H54 (cell line): ENCODE measurements at regions not wholly inside any gene's neighbourhood (a gene's known extent, or its start where the extent isn't known, plus 50 kb on each side); places are given as distances from the start of the nearest gene placed in this dataset.
"Not testable (repeated sequence)": the region's sequence is repeated elsewhere in the genome, so short reads cannot be mapped to it uniquely, and the experiment has no call there.

Experiments used
- DNase-seq: peaks from one replicate; pipeline ENCODE4 v3.0.0; 2011; ENCODE audit warnings: low spot score, mixed read lengths; ENCODE audit not compliant: insufficient read length
- FAIRE-seq: peaks from 3 replicates; lab custom pipeline; 2011; peaks lifted over from hg19 to GRCh38; lab: Jason Lieb, UNC
- POLR2A ChIP-seq: IDR thresholded peaks from 2 replicates; pipeline ENCODE4 v1.6.1; 2011; ENCODE audit warnings: low read depth, mild to moderate bottlenecking, low read length

DNA sequence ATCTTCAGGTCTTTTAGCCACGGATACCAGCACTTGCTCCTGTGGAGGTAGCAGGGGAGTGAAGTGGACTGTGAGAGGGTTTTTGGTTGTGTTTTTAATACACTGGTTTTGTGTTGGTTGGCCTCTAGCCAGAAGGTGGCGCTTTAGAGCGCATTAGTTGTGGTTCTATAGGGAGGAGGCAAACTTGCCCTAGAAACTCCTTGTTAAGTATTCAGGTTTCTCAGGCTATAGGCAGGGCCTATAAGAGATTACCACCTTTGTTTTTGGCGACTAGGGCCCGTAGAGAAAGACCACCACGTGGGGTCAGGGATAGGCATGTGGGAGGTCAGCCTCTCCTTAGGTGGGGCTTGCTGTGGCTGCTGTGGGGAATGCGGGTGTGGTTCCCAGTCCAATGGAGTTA lies 221.6 kb upstream of the SPANXN4 start:
- DNase-seq (peak; percentile 0), FAIRE-seq (no peak)
- TF ChIP-seq POLR2A: no peak

DNA sequence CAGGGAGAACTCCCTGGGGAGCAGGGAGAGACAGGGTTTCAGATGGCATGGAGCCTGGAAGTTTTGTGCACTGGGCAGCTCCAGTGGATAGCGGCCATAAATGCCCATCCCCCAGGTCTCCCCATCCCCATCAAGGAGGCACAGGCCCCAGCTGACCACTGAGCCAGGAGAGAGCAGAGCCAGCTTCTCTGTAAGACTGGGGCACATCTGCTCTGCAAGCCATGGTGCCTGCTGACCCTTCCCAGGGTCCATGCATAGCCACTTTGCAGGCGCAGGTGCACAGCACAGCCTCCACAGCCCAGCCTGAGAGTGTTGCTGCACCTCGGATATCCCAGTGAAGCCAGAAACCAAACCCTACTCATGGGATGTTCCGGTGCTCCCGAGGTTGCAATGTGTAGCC lies 206.3 kb upstream of the SPANXN4 start:
- no peak for TF ChIP-seq POLR2A
- no peak for FAIRE-seq
- no peak for DNase-seq

- DNase-seq (no peak), FAIRE-seq (no peak)
- TF ChIP-seq POLR2A: no peak
Measured at GRCh38 chrX:142828129-142828528, 197.6 kb upstream of the SPANXN4 start.

DNA sequence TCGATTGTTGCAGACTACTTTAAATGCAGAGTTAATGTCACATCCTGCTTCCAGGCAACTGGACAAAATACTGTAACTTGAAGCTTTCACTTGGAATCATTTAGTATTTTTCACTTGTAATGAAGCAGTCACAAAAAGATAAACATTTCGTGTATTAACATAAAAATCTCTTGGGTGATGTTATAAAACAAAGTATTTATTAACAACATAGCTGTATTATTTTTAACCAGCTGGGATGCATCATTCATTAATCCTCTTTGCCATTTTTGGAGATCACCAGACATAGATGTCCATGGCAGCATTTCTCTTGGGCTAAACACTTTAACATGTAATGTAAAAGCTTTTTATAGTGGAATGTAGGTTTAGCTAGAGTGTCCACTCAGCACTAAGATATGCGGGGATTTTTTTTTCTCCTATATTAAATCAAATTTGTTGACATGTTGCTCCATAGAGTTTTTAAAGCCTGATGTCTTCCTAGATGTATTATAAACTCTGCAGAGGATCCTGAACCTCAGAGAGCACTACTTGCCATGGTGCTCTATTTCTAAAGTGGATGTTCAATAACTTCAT lies 193.7 kb upstream of the SPANXN4 start:
- FAIRE-seq (peak; percentile 43), DNase-seq (no peak)
- TF ChIP-seq POLR2A: no peak

GRCh38 chrX:142854970-142855369 lies 170.8 kb upstream of the SPANXN4 start:
- TF ChIP-seq POLR2A: no peak
- no peak for FAIRE-seq
- DNase-seq: no peak

DNA sequence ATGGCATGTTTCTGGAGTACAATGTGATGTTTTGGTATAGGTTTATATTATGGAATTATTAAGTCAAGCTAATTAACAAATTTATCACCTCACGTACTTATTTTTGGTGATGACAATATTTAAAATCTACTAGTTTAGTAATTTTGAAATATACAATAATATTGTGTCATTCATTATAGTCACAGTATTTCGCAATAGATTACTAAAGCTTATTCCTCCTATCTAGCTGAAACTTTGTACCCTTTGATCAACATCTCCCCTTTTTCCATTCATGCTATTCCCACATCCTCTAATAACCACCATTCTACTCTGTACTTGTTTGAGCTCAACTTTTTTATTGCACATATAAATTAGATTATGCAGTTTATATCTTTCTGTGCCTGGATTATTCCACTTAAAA lies 164.8 kb upstream of the SPANXN4 start:
- FAIRE-seq: no peak
- no peak for DNase-seq
- no peak for TF ChIP-seq POLR2A

GRCh38 chrX:142861557-142861956 lies 164.2 kb upstream of the SPANXN4 start:
- FAIRE-seq (no peak), DNase-seq (no peak)
- no peak for TF ChIP-seq POLR2A

DNA sequence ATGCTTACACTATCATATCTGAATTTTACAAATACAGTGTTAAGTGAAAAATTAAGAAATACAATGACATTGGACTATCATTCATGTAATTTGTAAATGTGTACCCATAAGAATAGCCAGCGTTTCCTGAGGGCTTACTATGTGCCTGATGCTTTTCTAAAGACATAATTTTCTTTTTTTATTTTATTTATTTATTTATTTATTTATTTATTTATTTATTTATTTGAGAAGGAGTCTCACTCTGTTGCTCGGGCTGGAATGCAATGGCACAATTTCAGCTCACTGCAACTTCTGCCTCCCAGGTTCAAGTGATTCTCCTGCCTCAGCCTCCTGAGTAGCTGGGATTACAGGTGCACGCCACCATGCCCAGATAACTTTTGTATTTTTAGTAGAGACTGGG lies 159.5 kb upstream of the SPANXN4 start:
- DNase-seq, FAIRE-seq: not testable (repeated sequence)

- no peak for TF ChIP-seq POLR2A
- FAIRE-seq: no peak
- no peak for DNase-seq
Measured at GRCh38 chrX:142873214-142873613, 152.5 kb upstream of the SPANXN4 start.

GRCh38 chrX:142884881-142885280 lies 140.8 kb upstream of the SPANXN4 start:
- TF ChIP-seq POLR2A: no peak
- FAIRE-seq (no peak), DNase-seq (no peak)

- TF ChIP-seq POLR2A: no peak
- FAIRE-seq: no peak
Measured at GRCh38 chrX:142891046-142891445, 134.7 kb upstream of the SPANXN4 start.

GRCh38 chrX:142898164-142898563 lies 127.6 kb upstream of the SPANXN4 start:
- no peak for TF ChIP-seq POLR2A
- DNase-seq (no peak), FAIRE-seq (no peak)

More at GRCh38 chrX:142891046-142891445, 134.7 kb upstream of the SPANXN4 start:
- no peak for DNase-seq

DNA sequence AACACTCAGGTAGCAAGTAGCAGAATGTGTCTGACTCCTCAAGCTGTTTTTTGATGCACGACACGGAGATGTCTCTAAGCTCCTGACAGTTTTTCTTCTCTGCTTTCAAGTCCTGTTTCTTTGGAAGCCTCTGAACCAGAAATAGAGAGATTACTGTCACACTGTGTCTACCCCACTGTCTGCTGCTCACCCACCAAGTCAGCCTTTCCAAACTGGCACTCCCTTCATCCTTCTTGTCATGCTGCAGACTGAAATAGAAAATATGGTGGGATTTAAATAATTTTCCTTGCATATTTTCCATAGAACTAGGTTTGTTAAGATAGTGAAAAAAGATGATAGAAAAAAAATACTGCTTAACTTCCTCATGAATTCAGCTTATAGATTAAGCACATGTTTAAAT lies 102.5 kb upstream of the SPANXN4 start:
- DNase-seq: no peak
- no peak for TF ChIP-seq POLR2A
- no peak for FAIRE-seq

DNA sequence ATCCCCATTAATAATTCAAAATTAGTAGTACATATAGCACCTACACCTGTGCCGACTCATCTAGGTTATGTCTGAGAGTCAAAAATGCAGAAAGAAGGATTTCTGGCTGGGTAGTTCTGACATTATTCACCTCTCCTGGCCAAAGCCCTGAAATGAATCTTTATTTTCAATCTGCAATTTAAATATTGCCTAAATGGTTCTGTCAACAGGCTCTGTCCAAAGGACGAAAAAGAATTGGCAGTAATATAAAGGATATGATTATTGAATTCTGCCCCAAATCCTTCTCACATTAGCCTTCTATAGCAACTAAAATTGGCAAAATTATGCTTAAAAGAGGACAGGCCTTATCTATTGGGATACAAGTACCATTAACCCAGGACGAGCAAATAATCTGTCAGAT lies 86.9 kb upstream of the SPANXN4 start:
- TF ChIP-seq POLR2A: no peak
- no peak for DNase-seq
- FAIRE-seq: no peak

DNA sequence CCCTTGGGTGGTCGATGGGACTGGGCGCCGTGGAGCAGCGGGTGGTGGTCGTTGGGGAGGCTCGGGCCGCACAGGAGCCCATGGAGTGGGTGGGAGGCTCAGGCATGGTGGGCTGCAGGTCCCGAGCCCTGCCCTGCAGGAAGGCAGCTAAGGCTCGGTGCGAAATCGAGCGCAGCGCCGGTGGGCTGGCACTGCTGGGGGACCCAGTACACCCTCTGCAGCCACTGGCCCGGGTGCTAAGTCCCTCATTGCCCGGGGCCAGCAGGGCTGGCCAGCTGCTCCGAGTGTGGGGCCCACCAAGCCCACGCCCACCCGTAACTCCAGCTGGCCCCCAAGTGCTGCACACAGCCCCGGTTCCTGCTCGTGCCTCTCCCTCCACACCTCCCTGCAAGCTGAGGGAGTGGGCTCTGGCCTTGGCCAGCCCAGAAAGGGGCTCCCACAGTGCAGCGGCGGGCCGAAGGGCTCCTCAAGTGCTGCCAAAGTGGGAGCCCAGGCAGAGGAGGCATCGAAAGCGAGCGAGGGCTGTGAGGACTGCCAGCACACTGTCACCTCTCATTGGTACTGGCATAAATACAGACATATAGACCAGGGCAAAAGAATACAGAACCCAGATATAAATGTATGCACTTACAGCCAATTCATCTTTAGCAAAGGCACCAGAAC lies 53.5 kb upstream of the SPANXN4 start:
- not testable (repeated sequence) for DNase-seq, FAIRE-seq
